Stimulated activated CD4-positive, alpha-beta T cell treated with anti-CD3 and anti-CD28 coated beads, Interleukin-4, amount 100 ng/mL, for 48 hours (primary cell): ENCODE measurements at regions not wholly inside any gene's neighbourhood (a gene's known extent, or its start where the extent isn't known, plus 50 kb on each side); places are given as distances from the start of the nearest gene placed in this dataset.
"Not testable (repeated sequence)": the region's sequence is repeated elsewhere in the genome, so short reads cannot be mapped to it uniquely, and the experiment has no call there.

Source experiments
- DNase-seq, 2 donors: peaks; one replicate each; pipeline ENCODE4 v3.0.0-alpha.2; 2020; ENCODE audit warnings: low read depth in 2 of 2

GRCh38 chr6:43935921-43936439, 166.0 kb downstream of the VEGFA start:
- DNase-seq = no peak

- DNase-seq = no peak
These were observed 165.0 kb downstream of the VEGFA start for GRCh38 chr6:43934803-43935602.

GRCh38 chr6:43934183-43934802, 164.3 kb downstream of the VEGFA start:
- DNase-seq = no peak

- no peak for DNase-seq
These were observed 163.3 kb downstream of the VEGFA start for GRCh38 chr6:43933148-43933885.

GRCh38 chr6:43932259-43933147, 162.5 kb downstream of the VEGFA start:
- no peak for DNase-seq

- DNase-seq = no peak
These were observed 161.2 kb downstream of the VEGFA start for GRCh38 chr6:43931201-43931600.

- no peak for DNase-seq
These were observed 160.6 kb downstream of the VEGFA start for GRCh38 chr6:43930440-43931154.

- DNase-seq = no peak
These were observed 159.5 kb downstream of the VEGFA start for GRCh38 chr6:43929511-43929910.

GRCh38 chr6:43927532-43928210, 157.7 kb downstream of the VEGFA start:
- DNase-seq = no peak

GRCh38 chr6:43926634-43927531, 156.9 kb downstream of the VEGFA start:
- DNase-seq = peak in 1 of 2 donors; percentile 12

- DNase-seq = not testable (repeated sequence)
These were observed 155.7 kb downstream of the VEGFA start for GRCh38 chr6:43925636-43926139.

- DNase-seq = peak; percentile 29 to 40
These were observed 154.3 kb downstream of the VEGFA start for GRCh38 chr6:43924222-43924702.

GRCh38 chr6:43923376-43924221, 153.6 kb downstream of the VEGFA start:
- DNase-seq = no peak

- no peak for DNase-seq
These were observed 152.7 kb downstream of the VEGFA start for GRCh38 chr6:43922426-43923375.

GRCh38 chr6:43921548-43922425, 151.8 kb downstream of the VEGFA start:
- no peak for DNase-seq

GRCh38 chr6:43921039-43921438, 151.0 kb downstream of the VEGFA start:
- DNase-seq = no peak
